ES-I3 (cell line): ENCODE measurements at regions not wholly inside any gene's neighbourhood (a gene's known extent, or its start where the extent isn't known, plus 50 kb on each side); places are given as distances from the start of the nearest gene placed in this dataset.

Experiments used
- H3K36me3 ChIP-seq: 2 replicates; pipeline ENCODE4 v1.6.1; 2013; ENCODE audit warnings: mild to moderate bottlenecking, low read length, control low read depth, moderate library complexity; ENCODE audit not compliant: insufficient read depth
- H3K4me1 ChIP-seq: 2 replicates; pipeline ENCODE4 v1.6.1; 2013; ENCODE audit warnings: mild to moderate bottlenecking, control low read depth, low read length; ENCODE audit not compliant: insufficient read depth
- H3K9ac ChIP-seq: 2 replicates; pipeline ENCODE4 v1.6.1; 2013; ENCODE audit warnings: low read depth, mild to moderate bottlenecking, low read length, moderate library complexity
- H3K9me3 ChIP-seq: 2 replicates; pipeline ENCODE4 v1.6.1; 2013; ENCODE audit warnings: mild to moderate bottlenecking, low read length, moderate library complexity; ENCODE audit not compliant: control insufficient read depth, insufficient read depth

DNA sequence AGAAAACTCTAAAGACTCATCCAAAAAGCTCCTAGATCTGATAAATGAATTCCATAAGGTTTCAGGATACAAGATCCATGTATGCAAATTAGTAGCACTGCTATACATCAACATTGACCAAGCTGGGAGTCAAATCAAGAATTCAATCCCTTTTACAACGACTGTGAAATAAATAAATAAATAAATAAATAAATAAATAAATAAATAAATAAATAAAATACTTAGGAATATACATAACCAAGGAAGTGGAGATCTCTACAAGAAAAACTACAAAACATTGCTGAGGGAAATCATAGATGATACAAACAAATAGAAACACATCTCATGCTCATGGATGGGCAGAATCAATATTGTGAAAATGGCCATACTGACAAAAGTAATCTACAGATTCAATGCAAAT is 132.0 kb upstream of the NRSN1 start:
- Histone ChIP-seq H3K4me1 (no peaks in the 10 kb centered on the region), H3K9me3 (no peaks in the 10 kb centered on the region), H3K9ac (no peak overlapping the region), H3K36me3 (no peaks in the 10 kb centered on the region)

DNA sequence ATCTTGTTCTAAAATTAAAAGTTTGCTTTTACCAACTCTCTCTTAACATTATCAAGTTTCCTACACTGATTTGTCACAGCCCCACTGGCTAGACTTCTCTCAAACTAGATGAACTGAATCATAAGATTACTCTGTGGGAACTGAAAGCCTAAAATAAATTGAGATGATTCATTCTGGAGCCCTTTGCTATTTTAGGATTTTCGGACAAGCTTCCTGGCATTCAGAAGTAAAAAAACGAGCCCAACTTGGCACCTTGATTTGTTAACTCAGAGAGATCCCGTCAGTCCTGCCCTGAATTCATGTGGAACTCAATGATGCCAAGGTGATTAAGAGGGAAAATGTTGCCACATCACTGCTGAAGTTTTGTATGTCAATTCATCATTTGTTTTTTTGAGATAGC is 122.0 kb upstream of the NRSN1 start:
- Histone ChIP-seq H3K9me3 (no peaks in the 10 kb centered on the region), H3K4me1 (no peaks in the 10 kb centered on the region), H3K36me3 (no peaks in the 10 kb centered on the region), H3K9ac (no peak overlapping the region)

GRCh38 chr6:24004659-24005058 is 121.4 kb upstream of the NRSN1 start:
- no peak overlapping the region for H3K9ac ChIP-seq
- H3K4me1 ChIP-seq = no peaks in the 10 kb centered on the region
- H3K36me3 ChIP-seq = no peaks in the 10 kb centered on the region
- H3K9me3 ChIP-seq = no peaks in the 10 kb centered on the region

GRCh38 chr6:24006254-24006653 is 119.8 kb upstream of the NRSN1 start:
- Histone ChIP-seq H3K9ac (no peak overlapping the region), H3K4me1 (no peaks in the 10 kb centered on the region), H3K36me3 (no peaks in the 10 kb centered on the region), H3K9me3 (no peaks in the 10 kb centered on the region)

DNA sequence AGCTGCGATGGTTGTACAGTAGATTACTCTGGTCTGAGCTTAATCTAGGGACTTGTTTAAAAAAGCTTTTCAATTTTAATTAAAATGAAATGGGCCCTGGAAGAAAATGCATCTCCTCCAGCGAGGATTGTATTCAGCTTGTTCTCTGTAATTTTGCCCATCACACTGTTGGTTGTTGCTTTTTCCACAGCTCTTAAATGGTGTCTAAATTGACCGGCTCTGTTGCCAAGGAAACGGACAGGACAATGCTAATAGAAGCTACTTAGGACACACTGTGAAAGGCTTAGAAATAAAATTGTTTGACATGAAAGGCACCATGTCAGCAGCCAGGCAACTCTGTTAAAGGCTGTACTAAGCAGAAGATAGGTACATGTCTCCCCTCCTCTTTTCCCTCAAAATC is 116.7 kb upstream of the NRSN1 start:
- no peaks in the 10 kb centered on the region for H3K9me3 ChIP-seq

DNA sequence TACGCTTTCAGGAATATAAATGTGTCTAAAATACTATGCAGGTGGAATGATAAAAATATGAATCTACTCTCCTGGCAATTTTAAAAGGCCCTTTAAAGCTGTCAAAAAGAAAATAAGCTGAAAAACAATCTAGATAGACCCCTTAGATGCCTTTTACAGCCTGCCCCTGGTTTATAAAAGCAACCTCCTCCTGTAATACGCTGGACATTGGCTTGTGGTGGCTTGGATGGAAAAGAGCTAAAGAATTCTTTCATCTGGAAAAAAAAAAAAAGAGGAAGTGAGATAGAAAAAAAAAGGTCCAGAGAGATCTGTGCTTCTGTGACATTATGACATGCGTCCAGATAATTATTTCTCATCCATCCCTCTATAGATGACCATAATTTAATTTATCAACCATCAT is 115.9 kb upstream of the NRSN1 start:
- H3K9me3 ChIP-seq = no peaks in the 10 kb centered on the region
- no peaks in the 10 kb centered on the region for H3K36me3 ChIP-seq
- H3K9ac ChIP-seq = no peak overlapping the region
- no peaks in the 10 kb centered on the region for H3K4me1 ChIP-seq

More for the DNA sequence above, 116.7 kb upstream of the NRSN1 start:
- H3K36me3 ChIP-seq = no peaks in the 10 kb centered on the region
- H3K4me1 ChIP-seq = no peaks in the 10 kb centered on the region
- H3K9ac ChIP-seq = no peak overlapping the region

GRCh38 chr6:24016286-24016685 is 109.7 kb upstream of the NRSN1 start:
- no peaks in the 10 kb centered on the region for H3K9me3 ChIP-seq
- no peak overlapping the region for H3K9ac ChIP-seq
- H3K4me1 ChIP-seq = no peaks in the 10 kb centered on the region
- no peaks in the 10 kb centered on the region for H3K36me3 ChIP-seq

DNA sequence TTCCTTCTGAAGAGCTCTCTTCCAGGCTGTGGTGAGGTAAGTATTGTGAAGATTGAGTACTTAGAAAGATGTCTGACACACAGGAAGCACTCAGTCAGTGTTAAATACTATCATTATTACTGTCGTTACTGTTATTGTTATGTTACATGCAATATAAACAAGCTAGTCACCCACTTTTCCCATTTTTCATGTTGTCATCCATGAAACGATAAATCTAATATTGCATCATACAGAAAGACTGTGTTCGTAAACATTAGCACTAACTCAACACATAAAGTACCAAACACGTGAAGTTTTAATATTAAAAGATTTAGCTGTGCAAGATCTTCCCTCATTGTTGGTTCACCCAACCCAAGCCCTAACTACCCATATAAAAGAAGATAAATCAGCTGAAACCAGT is 109.2 kb upstream of the NRSN1 start:
- Histone ChIP-seq H3K9me3 (no peaks in the 10 kb centered on the region), H3K36me3 (no peaks in the 10 kb centered on the region), H3K4me1 (no peaks in the 10 kb centered on the region), H3K9ac (no peak overlapping the region)

GRCh38 chr6:24019393-24019792 is 106.6 kb upstream of the NRSN1 start:
- H3K9ac ChIP-seq = no peak overlapping the region
- no peaks in the 10 kb centered on the region for H3K36me3 ChIP-seq
- H3K4me1 ChIP-seq = no peaks in the 10 kb centered on the region
- H3K9me3 ChIP-seq = no peaks in the 10 kb centered on the region

DNA sequence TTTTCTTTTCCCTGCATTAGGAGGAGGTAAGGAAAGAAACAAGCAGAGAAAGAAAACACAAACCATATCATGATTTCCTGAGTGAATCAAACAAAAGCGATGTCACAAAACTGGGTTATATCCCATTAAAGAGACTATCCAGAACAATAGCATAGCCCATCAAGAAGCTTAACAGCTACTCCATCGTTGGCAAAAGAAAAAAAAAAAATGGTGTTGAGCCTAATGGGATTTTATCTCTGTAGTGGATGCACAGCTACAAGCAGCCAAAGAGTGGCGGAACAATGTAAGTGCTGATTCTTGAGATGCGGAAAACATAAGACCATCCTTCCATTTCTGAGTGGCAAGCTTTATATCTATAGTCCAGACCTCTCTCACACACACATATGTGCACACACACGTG is 106.2 kb upstream of the NRSN1 start:
- no peaks in the 10 kb centered on the region for H3K9me3 ChIP-seq
- no peaks in the 10 kb centered on the region for H3K4me1 ChIP-seq
- H3K9ac ChIP-seq = no peak overlapping the region
- no peaks in the 10 kb centered on the region for H3K36me3 ChIP-seq

- no peaks in the 10 kb centered on the region for H3K9me3 ChIP-seq
- no peak overlapping the region for H3K9ac ChIP-seq
- H3K4me1 ChIP-seq = no peaks in the 10 kb centered on the region
- no peaks in the 10 kb centered on the region for H3K36me3 ChIP-seq
These were observed 100.0 kb upstream of the NRSN1 start for GRCh38 chr6:24026050-24026449.

DNA sequence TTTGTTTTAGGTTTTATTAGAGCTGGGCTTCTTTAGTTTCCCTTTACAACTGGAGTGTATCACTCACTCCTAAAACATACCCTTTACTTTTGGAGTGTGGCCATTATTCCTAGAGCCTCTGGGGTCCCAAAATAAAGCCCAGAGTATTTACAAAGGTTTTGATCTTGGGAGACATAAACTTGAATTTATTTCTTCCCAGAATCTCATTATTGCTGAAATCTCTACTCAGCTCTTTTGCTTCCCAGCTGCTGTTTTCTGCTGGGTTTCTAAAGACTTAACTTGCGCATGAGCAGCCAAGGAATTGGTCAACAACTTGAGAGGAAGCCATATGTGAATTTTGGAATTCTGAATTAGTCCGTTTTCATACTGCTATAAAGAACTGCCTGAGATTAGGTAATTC is 94.5 kb upstream of the NRSN1 start:
- H3K9me3 ChIP-seq = no peaks in the 10 kb centered on the region
- no peak overlapping the region for H3K9ac ChIP-seq
- H3K36me3 ChIP-seq = no peaks in the 10 kb centered on the region
- no peaks in the 10 kb centered on the region for H3K4me1 ChIP-seq

GRCh38 chr6:24032896-24033688 is 92.9 kb upstream of the NRSN1 start:
- Histone ChIP-seq H3K4me1 (no peaks in the 10 kb centered on the region), H3K9ac (no peak overlapping the region), H3K9me3 (no peaks in the 10 kb centered on the region), H3K36me3 (no peaks in the 10 kb centered on the region)

DNA sequence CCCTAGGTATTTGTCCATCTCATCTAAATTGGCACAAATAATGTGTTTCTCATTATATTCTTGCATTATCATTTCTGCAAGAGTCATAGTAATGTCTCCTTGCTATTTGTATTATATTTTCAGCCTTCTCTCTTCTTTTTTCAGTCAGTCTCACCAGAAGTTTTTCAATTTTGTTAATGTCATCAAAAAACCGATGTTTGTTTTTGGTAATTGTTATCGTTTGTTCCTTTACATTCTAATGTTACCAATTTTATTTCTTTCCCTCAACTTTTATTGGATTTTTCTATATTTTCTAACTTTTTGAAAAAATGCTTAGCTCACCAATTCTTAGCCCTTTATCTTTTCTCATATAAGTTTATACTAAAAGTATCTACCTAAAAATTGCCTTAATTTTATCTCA is 82.2 kb upstream of the NRSN1 start:
- H3K9me3 ChIP-seq = no peaks in the 10 kb centered on the region
- no peak overlapping the region for H3K9ac ChIP-seq
- no peaks in the 10 kb centered on the region for H3K4me1 ChIP-seq
- H3K36me3 ChIP-seq = no peaks in the 10 kb centered on the region

DNA sequence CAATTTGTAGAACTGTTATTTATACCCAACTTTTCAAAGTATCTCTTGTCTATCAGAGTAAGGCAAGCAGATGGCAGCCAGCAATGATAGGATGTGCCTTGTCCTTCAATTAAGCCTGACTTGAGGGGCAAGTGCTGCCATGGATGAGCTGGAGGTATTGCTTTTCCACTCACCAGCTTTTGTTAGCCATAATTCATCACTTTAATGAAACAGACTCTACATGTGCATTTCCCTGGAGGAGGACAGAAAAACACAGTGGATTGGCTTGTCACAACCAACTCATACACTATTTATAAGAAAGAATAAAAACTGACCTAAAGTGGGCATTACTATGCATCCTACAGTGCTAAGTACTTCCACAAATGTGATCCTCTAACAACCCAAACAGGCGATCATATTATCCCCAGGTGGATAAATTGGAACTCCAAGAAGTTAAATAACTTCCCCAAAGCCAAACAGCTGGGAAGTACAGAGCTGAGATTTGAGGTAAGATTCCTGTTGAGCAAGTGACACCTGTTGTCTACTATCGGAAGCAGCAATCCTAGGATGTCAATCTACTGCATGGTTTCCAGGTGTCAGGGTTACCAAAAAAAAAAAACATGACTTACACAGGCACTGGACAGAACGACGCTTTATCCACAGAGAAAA is 73.9 kb upstream of the NRSN1 start:
- H3K4me1 ChIP-seq = no peaks in the 10 kb centered on the region
- H3K36me3 ChIP-seq = no peaks in the 10 kb centered on the region
- no peak overlapping the region for H3K9ac ChIP-seq
- H3K9me3 ChIP-seq = no peaks in the 10 kb centered on the region
